GM12878 (cell line): ENCODE measurements at regions not wholly inside any gene's neighbourhood (a gene's known extent, or its start where the extent isn't known, plus 50 kb on each side); places are given as distances from the start of the nearest gene placed in this dataset.

ENCODE experiments used
- ATAC-seq: fragments of 200-7000 bp; cut with Tn5 transposase; 3 replicates; pipeline ENCODE4 v1.9.1; 2020; ENCODE audit warnings: mild to moderate bottlenecking, moderate library complexity
- BruUV-seq: library from RNA; stranded (reverse); fragments of 400-500 nt; replicated peaks from 2 replicates; lab custom pipeline; 2021; lab: Mats Ljungman, UMichigan
- CTCF ChIA-PET: fragments of 300-600 bp; sonication (Branson Sonifier 250); formaldehyde crosslinking; extraction: SDS; loops from one replicate; lab custom pipeline; 2021; ENCODE audit warnings: inconsistent platforms; lab: Yijun Ruan, JAX
- POLR2A ChIA-PET: fragments of 350-600 bp; formaldehyde crosslinking; extraction: SDS; loops from one replicate; lab custom pipeline; 2021; ENCODE audit warnings: inconsistent platforms; lab: Charles Lee
- RAD21 ChIA-PET: fragments of 300-600 bp; sonication (Branson Sonifier 250); formaldehyde crosslinking; loops from one replicate; lab custom pipeline; 2023; ENCODE audit warnings: antibody characterized with exemption; ENCODE audit not compliant: unreplicated experiment; lab: Charles Lee
- SMC1A ChIA-PET: fragments of 300-600 bp; sonication (Branson Sonifier 250); formaldehyde crosslinking; loops from one replicate; lab custom pipeline; 2023; ENCODE audit not compliant: unreplicated experiment, uncharacterized antibody; lab: Charles Lee
- DNase-seq: peaks from one replicate; pipeline ENCODE4 v3.0.0-alpha.2; 2011; ENCODE audit warnings: low read depth, low spot score
- FAIRE-seq: peaks from 3 replicates; lab custom pipeline; 2011; peaks lifted over from hg19 to GRCh38; lab: Jason Lieb, UNC
- H2AFZ ChIP-seq: 2 replicates; pipeline ENCODE4 v1.6.0; 2011; ENCODE audit warnings: low read depth, low read length, control low read depth; ENCODE audit not compliant: control insufficient read depth
- H3K27ac ChIP-seq: 2 replicates; pipeline ENCODE4 v1.5.1; 2011; ENCODE audit warnings: control low read depth; ENCODE audit not compliant: control insufficient read depth, insufficient read depth
- H3K27me3 ChIP-seq, 2 experiments: replicated peaks in 1 of 2; 2 replicates each; pipeline versions ENCODE4 v1.6.0 to v1.6.1; 2011; ENCODE audit warnings: low read length in 1 of 2; ENCODE audit not compliant: control insufficient read depth in 2 of 2, insufficient read depth in 2 of 2
- H3K36me3 ChIP-seq, 2 experiments: 2 replicates each; pipeline ENCODE4 v1.5.1; 2011; ENCODE audit warnings: low read length in 1 of 2; ENCODE audit not compliant: control insufficient read depth in 2 of 2, insufficient read depth in 2 of 2
- H3K4me1 ChIP-seq: 2 replicates; pipeline ENCODE4 v1.6.1; 2011; ENCODE audit warnings: mild to moderate bottlenecking, low read length, moderate library complexity, mixed read lengths; ENCODE audit not compliant: control insufficient read depth, insufficient read depth
- H3K4me2 ChIP-seq: 2 replicates; pipeline ENCODE4 v1.6.0; 2011; ENCODE audit warnings: control low read depth; ENCODE audit not compliant: control insufficient read depth, insufficient read depth
- H3K4me3 ChIP-seq: fragments of 200-600 bp; sonication (generic); 2 replicates; pipeline ENCODE4 v1.5.1; 2016
- H3K79me2 ChIP-seq: 2 replicates; pipeline ENCODE4 v1.6.0; 2011; ENCODE audit warnings: low read length; ENCODE audit not compliant: control insufficient read depth, insufficient read depth
- H3K9ac ChIP-seq: 2 replicates; pipeline ENCODE4 v1.8.0; 2011; ENCODE audit warnings: low read length, control low read depth, mixed read lengths; ENCODE audit not compliant: control insufficient read depth, insufficient read depth
- H3K9me3 ChIP-seq: replicated peaks from 3 replicates; pipeline ENCODE4 v1.5.1; 2011; ENCODE audit warnings: mild to moderate bottlenecking, low read length; ENCODE audit not compliant: control insufficient read depth, insufficient read depth
- H4K20me1 ChIP-seq: 2 replicates; pipeline ENCODE4 v1.6.0; 2011; ENCODE audit not compliant: control insufficient read depth, insufficient read depth
- CEBPZ ChIP-seq: fragments of 150-350 bp; IDR thresholded peaks from 2 replicates; pipeline ENCODE4 v1.6.1; 2016; ENCODE audit warnings: low read depth, low read length
- CHD1 ChIP-seq: IDR thresholded peaks from 2 replicates; pipeline ENCODE4 v1.6.1; 2012; ENCODE audit warnings: low read depth, low read length, improper control_type of control experiment
- DPF2 ChIP-seq: fragments of 450-650 bp; IDR thresholded peaks from 2 replicates; pipeline ENCODE4 v1.6.1; 2017; ENCODE audit warnings: mild to moderate bottlenecking
- FOS ChIP-seq: IDR thresholded peaks from 3 replicates; pipeline ENCODE4 v1.6.1; 2011; ENCODE audit warnings: borderline replicate concordance; ENCODE audit not compliant: insufficient read length; ENCODE audit errors: extremely low read depth
- FOXK2 ChIP-seq: fragments of 450-650 bp; IDR thresholded peaks from 2 replicates; pipeline ENCODE4 v1.6.1; 2017; ENCODE audit warnings: mild to moderate bottlenecking, moderate library complexity
- GABPA ChIP-seq: IDR thresholded peaks from 2 replicates; pipeline ENCODE4 v1.6.1; 2014; ENCODE audit warnings: antibody characterized with exemption, low read depth, mild to moderate bottlenecking, inconsistent platforms
- GATAD2B ChIP-seq: fragments of 450-650 bp; conservative IDR thresholded peaks from 2 replicates; pipeline ENCODE4 v1.6.1; 2017; ENCODE audit warnings: low read depth, mild to moderate bottlenecking, moderate library complexity
- HCFC1 ChIP-seq: fragments of 150-350 bp; IDR thresholded peaks from 2 replicates; pipeline ENCODE4 v1.6.1; 2014; ENCODE audit warnings: low read length
- NBN ChIP-seq: fragments of 450-650 bp; IDR thresholded peaks from 2 replicates; pipeline ENCODE4 v1.6.1; 2016
- NFXL1 ChIP-seq: fragments of 450-650 bp; IDR thresholded peaks from 2 replicates; pipeline ENCODE4 v1.6.1; 2017; ENCODE audit warnings: antibody characterized with exemption, mild to moderate bottlenecking, borderline replicate concordance
- NR2C1 ChIP-seq: fragments of 450-650 bp; IDR thresholded peaks from 2 replicates; pipeline ENCODE4 v1.6.1; 2017; ENCODE audit warnings: antibody characterized with exemption, mild to moderate bottlenecking, moderate library complexity
- PBX3 ChIP-seq: IDR thresholded peaks from 2 replicates; pipeline ENCODE4 v1.6.1; 2011; ENCODE audit warnings: mild to moderate bottlenecking, low read depth, low read length, moderate library complexity; ENCODE audit not compliant: insufficient replicate concordance
- SP1 ChIP-seq: IDR thresholded peaks from one replicate; pipeline ENCODE4 v1.6.1; 2011; ENCODE audit warnings: low read depth, low read length
- SPI1 ChIP-seq: IDR thresholded peaks from 2 replicates; pipeline ENCODE4 v1.6.1; 2011; ENCODE audit warnings: low read depth, mild to moderate bottlenecking, low read length, moderate library complexity, borderline replicate concordance; ENCODE audit not compliant: insufficient read depth
- TARDBP ChIP-seq: IDR thresholded peaks from 2 replicates; pipeline ENCODE4 v1.6.1; 2016; ENCODE audit warnings: borderline replicate concordance
- TCF7 ChIP-seq: IDR thresholded peaks from 2 replicates; pipeline ENCODE4 v1.6.1; 2014; ENCODE audit warnings: antibody characterized with exemption, borderline replicate concordance
- ZNF217 ChIP-seq: fragments of 450-650 bp; IDR thresholded peaks from 2 replicates; pipeline ENCODE4 v1.6.1; 2017; ENCODE audit warnings: antibody characterized with exemption, mild to moderate bottlenecking
- WGBS: methylation state at CpG from one replicate; pipeline ENCODE4 v1.1.6; 2016; ENCODE audit warnings: low lambda C conversion rate; ENCODE audit not compliant: insufficient replicate concordance, insufficient coverage; ENCODE audit errors: missing lambda C conversion rate; 5-methylcytosine and 5-hydroxymethylcytosine counted together
- in situ Hi-C: fragments of 300-500 bp; cut with MboI; formaldehyde crosslinking; loops from 9 replicates; pipeline ENCODE4 v1.14.3; 2018; ENCODE audit warnings: mixed read lengths
- intact Hi-C: fragments of 100-400 bp; cut with micrococcal nuclease; formaldehyde crosslinking; loops from one replicate; pipeline ENCODE4 v1.14.2; 2022; ENCODE audit not compliant: unreplicated experiment

DNA sequence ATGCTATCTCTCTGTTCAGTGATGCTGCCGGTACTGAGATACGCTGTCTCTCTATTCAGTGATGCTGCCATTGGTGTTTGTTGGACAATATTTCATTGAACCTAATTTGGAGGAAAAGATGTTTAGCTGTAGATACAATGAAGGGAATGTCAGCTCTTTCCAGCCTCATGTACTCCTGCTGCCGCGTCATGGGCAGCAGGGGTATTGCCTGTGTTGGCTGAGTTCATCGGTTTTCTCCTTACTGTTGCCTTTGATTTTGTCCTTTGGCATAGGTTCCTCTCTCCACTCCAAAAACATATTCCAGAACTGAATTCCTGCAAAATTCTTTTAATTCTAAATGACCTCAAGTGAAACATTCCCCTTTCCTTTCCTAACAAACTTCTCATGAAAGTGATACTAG is 942.6 kb downstream of the NLGN4Y start:
- no peaks in the 10 kb centered on the region for H3K79me2 ChIP-seq
- ChIA-PET RAD21 (no interaction called here), SMC1A (no interaction called here), CTCF (no interaction called here), POLR2A (no interaction called here)
- no peaks in the 10 kb centered on the region for H3K36me3 ChIP-seq
- no CpG with 5 or more reads among the region's 5 CpGs for WGBS
- no peak overlapping the region for H3K4me2 ChIP-seq
- no peak overlapping the region for H3K9ac ChIP-seq
- no peak overlapping the region for H2AFZ ChIP-seq
- DNase-seq (no peak), FAIRE-seq (no peak)
- H3K4me3 ChIP-seq = no peak overlapping the region
- in situ Hi-C loops = no loop called here
- no TSS peak for BruUV-seq
- H3K27me3 ChIP-seq = no peaks in the 10 kb centered on the region
- H3K9me3 ChIP-seq = no peaks in the 10 kb centered on the region
- H4K20me1 ChIP-seq = no peaks in the 10 kb centered on the region
- no peak overlapping the region for H3K27ac ChIP-seq
- intact Hi-C loops = no loop called here
- no peak for TF ChIP-seq TARDBP
- no peak for TF ChIP-seq NFXL1
- TF ChIP-seq ZNF217 = no peak
- TF ChIP-seq NBN = no peak
- TF ChIP-seq FOS = no peak
- no peak for TF ChIP-seq CHD1
- TF ChIP-seq, all 136 proteins: peak for 0
- no peak for ATAC-seq
- no peaks in the 10 kb centered on the region for H3K4me1 ChIP-seq

DNA sequence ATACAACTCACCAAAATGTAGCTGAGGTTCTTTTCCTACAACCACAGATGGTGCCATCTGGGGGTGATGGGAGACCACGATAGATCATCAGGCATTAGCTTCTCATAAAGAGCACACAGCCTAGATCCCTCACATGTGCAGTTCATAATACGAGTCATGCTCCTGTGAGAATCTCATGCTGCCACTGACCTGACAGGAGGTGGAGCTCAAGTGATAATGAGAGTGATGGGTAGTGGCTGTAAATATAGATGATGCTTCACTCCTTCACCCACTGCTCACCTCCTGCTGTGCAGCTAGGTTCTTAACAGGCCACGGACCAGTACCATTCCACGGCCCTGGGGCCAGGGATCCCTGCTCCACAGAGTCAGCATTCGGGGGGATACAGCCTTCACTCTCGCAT is 943.8 kb downstream of the NLGN4Y start:
- DNase-seq (no peak), ATAC-seq (no peak), FAIRE-seq (no peak)
- SMC1A ChIA-PET = no interaction called here
- Histone ChIP-seq H3K36me3 (no peaks in the 10 kb centered on the region), H3K9ac (no peak overlapping the region), H3K79me2 (no peaks in the 10 kb centered on the region), H4K20me1 (no peaks in the 10 kb centered on the region), H2AFZ (no peak overlapping the region), H3K4me1 (no peaks in the 10 kb centered on the region), H3K27me3 (no peaks in the 10 kb centered on the region), H3K4me2 (no peak overlapping the region), H3K9me3 (no peaks in the 10 kb centered on the region), H3K27ac (no peak overlapping the region), H3K4me3 (no peak overlapping the region)
- in situ Hi-C loops = no loop called here
- no CpG with 5 or more reads among the region's 6 CpGs for WGBS
- POLR2A ChIA-PET = no interaction called here
- CTCF ChIA-PET = no interaction called here
- intact Hi-C loops = no loop called here
- BruUV-seq = no TSS peak
- RAD21 ChIA-PET = no interaction called here
- TF ChIP-seq GATAD2B = no peak
- no peak for TF ChIP-seq DPF2
- no peak for TF ChIP-seq SP1
- no peak for TF ChIP-seq CEBPZ
- no peak for TF ChIP-seq GABPA
- TF ChIP-seq FOXK2 = no peak
- no peak for TF ChIP-seq ZNF217
- no peak for TF ChIP-seq NR2C1
- no peak for TF ChIP-seq TCF7
- no peak for TF ChIP-seq SPI1
- no peak for TF ChIP-seq PBX3
- TF ChIP-seq HCFC1 = no peak
